ENCODE measurements at regions not wholly inside any gene's neighbourhood (a gene's known extent, or its start where the extent isn't known, plus 50 kb on each side); places are given as distances from the start of the nearest gene placed in this dataset.

GRCh38 chr6:88358846-88359245 is 192.7 kb upstream of the CNR1 start:
- TF ChIP-seq CTCF (IDR thresholded peaks at IDR 0.05; ENCODE audit: insufficient read depth, low read length) (no peak), POLR2AphosphoS5 (IDR thresholded peaks at IDR 0.05; ENCODE audit: low read depth) (no peak), GABPA (IDR thresholded peaks at IDR 0.05; ENCODE audit: low read depth) (no peak)
